ENCODE measurements at regions not wholly inside any gene's neighbourhood (a gene's known extent, or its start where the extent isn't known, plus 50 kb on each side); places are given as distances from the start of the nearest gene placed in this dataset.

DNA sequence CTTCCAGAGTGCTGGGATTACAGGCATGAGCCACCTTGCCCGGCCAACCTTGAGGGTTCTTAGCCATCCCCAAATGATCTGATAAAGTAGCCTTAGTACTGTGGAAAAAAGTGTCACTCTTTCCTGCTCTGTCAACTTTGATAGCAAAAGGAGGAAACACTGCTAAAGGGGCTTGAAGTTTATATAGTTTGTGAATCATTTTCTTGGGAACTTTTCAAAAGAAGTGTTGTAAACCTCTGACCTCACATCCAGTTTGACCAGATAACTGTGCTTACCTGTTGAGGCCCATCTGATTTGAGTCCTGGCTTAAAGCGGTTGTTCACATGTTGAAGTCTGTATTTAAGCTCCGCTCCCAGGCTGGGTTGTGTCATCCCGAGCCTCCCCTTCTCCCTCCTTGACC lies 303.3 kb downstream of the DOCK8 start:
- TF ChIP-seq, protein P1, sequence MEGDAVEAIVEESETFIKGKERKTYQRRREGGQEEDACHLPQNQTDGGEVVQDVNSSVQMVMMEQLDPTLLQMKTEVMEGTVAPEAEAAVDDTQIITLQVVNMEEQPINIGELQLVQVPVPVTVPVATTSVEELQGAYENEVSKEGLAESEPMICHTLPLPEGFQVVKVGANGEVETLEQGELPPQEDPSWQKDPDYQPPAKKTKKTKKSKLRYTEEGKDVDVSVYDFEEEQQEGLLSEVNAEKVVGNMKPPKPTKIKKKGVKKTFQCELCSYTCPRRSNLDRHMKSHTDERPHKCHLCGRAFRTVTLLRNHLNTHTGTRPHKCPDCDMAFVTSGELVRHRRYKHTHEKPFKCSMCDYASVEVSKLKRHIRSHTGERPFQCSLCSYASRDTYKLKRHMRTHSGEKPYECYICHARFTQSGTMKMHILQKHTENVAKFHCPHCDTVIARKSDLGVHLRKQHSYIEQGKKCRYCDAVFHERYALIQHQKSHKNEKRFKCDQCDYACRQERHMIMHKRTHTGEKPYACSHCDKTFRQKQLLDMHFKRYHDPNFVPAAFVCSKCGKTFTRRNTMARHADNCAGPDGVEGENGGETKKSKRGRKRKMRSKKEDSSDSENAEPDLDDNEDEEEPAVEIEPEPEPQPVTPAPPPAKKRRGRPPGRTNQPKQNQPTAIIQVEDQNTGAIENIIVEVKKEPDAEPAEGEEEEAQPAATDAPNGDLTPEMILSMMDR (conservative IDR thresholded peaks at IDR 0.05; ENCODE audit: low read depth, low read length), result no peak
- TF ChIP-seq EZH2phosphoT487 (IDR thresholded peaks at IDR 0.05; ENCODE audit: borderline replicate concordance, low read length), result no peak
